ENCODE measurements at regions not wholly inside any gene's neighbourhood (a gene's known extent, or its start where the extent isn't known, plus 50 kb on each side); places are given as distances from the start of the nearest gene placed in this dataset.
"Not testable (repeated sequence)": the region's sequence is repeated elsewhere in the genome, so short reads cannot be mapped to it uniquely, and the experiment has no call there.

GRCh38 chr2:192687015-192687414 is 492.3 kb upstream of the TMEFF2 start:
- FAIRE-seq (no peak), DNase-seq (ENCODE audit: insufficient read length, low spot score) (no peak)
- no peak for TF ChIP-seq CTCF (IDR thresholded peaks at IDR 0.05; ENCODE audit: insufficient read depth, missing control alignments)

- peak; percentile 91 for FAIRE-seq
- not testable (repeated sequence) for DNase-seq (ENCODE audit: insufficient read length, low spot score)
Measured at GRCh38 chr2:192682511-192682910, 487.8 kb upstream of the TMEFF2 start.

- FAIRE-seq: no peak
- TF ChIP-seq CTCF (IDR thresholded peaks at IDR 0.05; ENCODE audit: insufficient read depth, missing control alignments): no peak
Measured at GRCh38 chr2:192675681-192676080, 480.9 kb upstream of the TMEFF2 start.

GRCh38 chr2:192669505-192670091 is 474.9 kb upstream of the TMEFF2 start:
- no peak for FAIRE-seq
- DNase-seq (ENCODE audit: insufficient read length, low spot score): no peak
- no peak for TF ChIP-seq CTCF (IDR thresholded peaks at IDR 0.05; ENCODE audit: insufficient read depth, missing control alignments)

More at GRCh38 chr2:192675681-192676080, 480.9 kb upstream of the TMEFF2 start:
- no peak for DNase-seq (ENCODE audit: insufficient read length, low spot score)

- not testable (repeated sequence) for DNase-seq (ENCODE audit: insufficient read length, low spot score); FAIRE-seq
Measured at GRCh38 chr2:192660555-192660954, 465.8 kb upstream of the TMEFF2 start.

GRCh38 chr2:192657362-192657761 is 462.6 kb upstream of the TMEFF2 start:
- no peak for TF ChIP-seq CTCF (IDR thresholded peaks at IDR 0.05; ENCODE audit: insufficient read depth, missing control alignments)
- FAIRE-seq (peak; percentile 98), DNase-seq (ENCODE audit: insufficient read length, low spot score) (no peak)

GRCh38 chr2:192655916-192656315 is 461.2 kb upstream of the TMEFF2 start:
- TF ChIP-seq CTCF (IDR thresholded peaks at IDR 0.05; ENCODE audit: insufficient read depth, missing control alignments): no peak

GRCh38 chr2:192645811-192646598 is 451.3 kb upstream of the TMEFF2 start:
- DNase-seq (ENCODE audit: insufficient read length, low spot score) (no peak), FAIRE-seq (no peak)
- no peak for TF ChIP-seq CTCF (IDR thresholded peaks at IDR 0.05; ENCODE audit: insufficient read depth, missing control alignments)

More at GRCh38 chr2:192655916-192656315, 461.2 kb upstream of the TMEFF2 start:
- no peak for FAIRE-seq
- no peak for DNase-seq (ENCODE audit: insufficient read length, low spot score)

Measured in D721Med (cell line).